NCI-H1105 treated with DMSO at 0.1 percent for 48 hours (cell line): ENCODE measurements at regions not wholly inside any gene's neighbourhood (a gene's known extent, or its start where the extent isn't known, plus 50 kb on each side); places are given as distances from the start of the nearest gene placed in this dataset.
"Not testable (repeated sequence)": the region's sequence is repeated elsewhere in the genome, so short reads cannot be mapped to it uniquely, and the experiment has no call there.

Experiments used
- DNase-seq: peaks from one replicate; lab custom pipeline; 2025; lab: John Stamatoyannopoulos, UW

GRCh38 chr16:18152832-18153231, 183.7 kb downstream of the NPIPA8 start:
- DNase-seq = not testable (repeated sequence)

- not testable (repeated sequence) for DNase-seq
These were observed 188.4 kb downstream of the NPIPA8 start for GRCh38 chr16:18148132-18148531.

GRCh38 chr16:18146601-18147142, 189.9 kb downstream of the NPIPA8 start:
- DNase-seq = not testable (repeated sequence)

- not testable (repeated sequence) for DNase-seq
These were observed 194.5 kb downstream of the NPIPA8 start for GRCh38 chr16:18142066-18142465.

DNA sequence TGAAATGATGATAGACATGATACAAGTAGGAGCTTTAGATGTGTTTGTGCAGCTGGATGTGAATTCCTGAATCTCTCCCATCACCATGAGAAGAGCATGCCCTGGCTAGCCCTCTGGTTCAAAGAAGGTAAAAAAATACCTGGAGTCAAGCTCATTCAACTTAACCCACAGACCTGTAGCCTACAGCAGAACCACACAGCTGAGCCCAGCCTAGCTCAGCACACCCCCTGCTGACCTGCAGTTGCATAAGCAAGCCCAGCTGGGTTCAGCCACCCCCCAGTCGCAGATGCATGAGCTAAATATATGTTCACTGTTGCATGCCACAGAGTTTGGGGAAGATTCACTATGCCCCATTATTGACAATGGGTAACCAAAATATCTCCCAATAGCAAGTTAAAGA, 200.2 kb downstream of the NPIPA8 start:
- not testable (repeated sequence) for DNase-seq

DNA sequence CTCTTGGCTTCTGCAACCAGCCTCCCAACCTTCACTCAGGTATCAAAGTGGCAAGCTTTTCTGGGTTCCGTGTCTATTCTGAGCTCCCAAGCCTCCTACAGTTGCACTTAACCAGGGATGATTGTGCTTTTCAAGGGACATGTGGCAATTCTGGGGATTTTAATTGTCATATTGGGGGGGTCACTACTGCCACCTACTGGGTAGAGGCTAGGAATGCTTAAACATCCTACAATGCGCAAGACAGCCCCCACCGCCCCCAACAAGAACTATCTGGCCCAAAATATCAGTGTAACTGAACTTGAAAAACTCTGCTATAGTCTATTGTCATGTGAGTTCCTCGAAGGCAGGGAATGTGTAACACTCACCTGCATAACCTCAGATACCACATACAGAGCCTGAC, 201.5 kb downstream of the NPIPA8 start:
- DNase-seq = not testable (repeated sequence)

- DNase-seq = not testable (repeated sequence)
These were observed 204.9 kb downstream of the NPIPA8 start for GRCh38 chr16:18131587-18131986.

DNA sequence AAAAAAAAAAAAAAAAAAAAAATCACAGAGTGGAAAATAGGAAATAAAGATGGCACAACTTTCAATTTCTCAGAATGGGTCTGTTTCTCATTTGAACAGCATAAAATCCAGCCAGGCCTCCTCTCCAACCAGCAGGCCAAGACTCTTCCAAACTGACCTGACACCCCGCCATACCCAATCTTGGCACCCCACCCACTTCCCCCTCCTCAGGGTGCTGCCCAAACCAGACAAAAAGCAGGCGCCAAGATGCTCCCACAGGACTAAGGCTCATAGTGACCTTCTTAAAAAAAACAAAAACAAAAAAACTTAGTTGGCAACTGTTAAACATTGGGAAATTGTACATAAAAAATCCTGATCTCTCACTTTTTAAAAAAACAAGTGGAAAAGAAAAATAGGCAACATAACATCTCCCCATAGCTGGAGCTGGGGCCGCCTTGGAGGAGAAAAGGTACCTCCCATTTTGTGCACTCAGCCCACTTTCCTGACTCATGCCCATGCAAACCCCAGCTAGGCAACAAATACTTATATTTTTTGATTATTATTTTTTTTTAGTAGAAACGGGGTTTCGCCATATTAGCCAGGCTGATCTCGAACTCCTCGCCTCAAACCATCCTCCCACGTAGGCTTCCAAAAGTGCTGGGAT, 205.9 kb downstream of the NPIPA8 start:
- DNase-seq = not testable (repeated sequence)

DNA sequence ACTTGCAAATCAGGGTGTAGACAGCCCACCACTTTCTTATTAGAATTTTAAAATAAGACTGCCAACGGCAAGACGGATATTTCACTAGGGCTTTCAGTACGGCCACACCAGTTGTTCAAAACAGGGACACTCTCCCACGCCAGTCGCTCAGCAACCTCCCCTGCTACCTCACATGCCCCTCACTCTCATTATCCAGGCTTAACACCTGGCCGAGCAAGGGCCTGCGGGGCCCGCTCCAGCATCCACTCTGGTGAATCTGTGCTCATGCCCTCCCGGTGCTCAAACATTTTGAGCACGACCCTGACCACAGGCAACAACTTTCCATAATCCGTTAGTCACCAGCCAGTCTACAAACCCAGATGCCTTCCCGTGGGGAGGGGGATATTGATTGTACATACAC, 209.5 kb downstream of the NPIPA8 start:
- not testable (repeated sequence) for DNase-seq

- DNase-seq = not testable (repeated sequence)
These were observed 217.4 kb downstream of the NPIPA8 start for GRCh38 chr16:18119092-18119491.

DNA sequence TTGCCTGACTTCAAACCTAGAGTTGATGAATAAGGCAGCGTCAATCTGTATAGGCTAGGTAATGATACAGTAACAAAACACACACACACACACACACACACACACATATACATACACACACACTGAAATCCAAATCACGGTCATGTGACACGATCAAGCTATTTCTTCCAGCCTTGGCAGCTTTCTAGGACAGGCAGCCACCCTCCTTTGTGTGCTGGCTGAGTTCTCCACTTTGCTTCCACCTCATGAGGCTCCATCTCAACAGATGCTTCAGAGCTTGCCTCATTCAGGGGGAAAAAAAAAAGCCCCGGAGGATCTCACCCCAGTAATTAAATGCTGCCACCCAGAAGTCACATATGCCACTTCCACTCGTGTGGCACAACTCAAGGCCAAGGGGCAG, 217.9 kb downstream of the NPIPA8 start:
- not testable (repeated sequence) for DNase-seq

DNA sequence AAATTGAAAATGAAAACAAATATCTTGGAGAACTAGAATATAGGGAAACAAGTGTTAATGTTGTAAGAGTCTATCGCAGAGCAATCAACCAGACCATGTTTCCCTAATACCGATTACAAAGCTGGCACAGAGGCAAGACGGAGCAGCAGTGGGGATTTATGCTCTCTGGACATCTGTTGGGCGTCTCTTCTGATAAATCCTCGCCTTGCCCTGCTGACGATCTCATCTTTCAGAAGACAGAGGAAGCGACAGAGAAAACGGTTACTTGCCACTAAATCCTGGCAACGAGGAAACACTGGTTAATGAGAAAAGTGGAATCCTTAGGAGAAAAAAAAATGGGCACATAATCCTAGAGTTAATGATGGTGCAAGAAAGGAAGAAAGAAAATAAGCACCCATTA, 218.5 kb downstream of the NPIPA8 start:
- DNase-seq = not testable (repeated sequence)

GRCh38 chr16:18104412-18104811, 232.1 kb downstream of the NPIPA8 start:
- DNase-seq = not testable (repeated sequence)

DNA sequence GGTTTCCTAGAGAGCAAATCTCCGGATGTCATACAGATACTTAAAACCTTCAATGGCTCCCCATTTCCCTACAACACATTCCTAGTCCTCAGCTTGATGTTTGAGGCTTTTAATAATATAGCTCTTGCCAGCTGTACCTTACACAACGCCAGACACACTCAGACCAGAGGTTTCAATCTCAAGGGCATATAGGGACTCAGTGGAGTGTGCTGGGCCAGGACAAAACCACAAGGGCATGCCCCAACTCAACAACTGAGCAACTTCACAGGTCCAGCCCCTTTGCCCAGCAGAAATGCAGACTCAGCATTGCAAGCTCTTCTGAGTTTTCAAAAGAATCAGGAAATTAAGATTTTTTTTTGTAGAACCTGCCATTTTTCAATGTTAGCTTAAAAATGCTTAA, 235.5 kb downstream of the NPIPA8 start:
- DNase-seq = not testable (repeated sequence)

- DNase-seq = not testable (repeated sequence)
These were observed 243.9 kb downstream of the NPIPA8 start for GRCh38 chr16:18092605-18093004.

- DNase-seq = not testable (repeated sequence)
These were observed 255.7 kb downstream of the NPIPA8 start for GRCh38 chr16:18080658-18081363.

GRCh38 chr16:18077910-18078309, 258.6 kb downstream of the NPIPA8 start:
- not testable (repeated sequence) for DNase-seq

DNA sequence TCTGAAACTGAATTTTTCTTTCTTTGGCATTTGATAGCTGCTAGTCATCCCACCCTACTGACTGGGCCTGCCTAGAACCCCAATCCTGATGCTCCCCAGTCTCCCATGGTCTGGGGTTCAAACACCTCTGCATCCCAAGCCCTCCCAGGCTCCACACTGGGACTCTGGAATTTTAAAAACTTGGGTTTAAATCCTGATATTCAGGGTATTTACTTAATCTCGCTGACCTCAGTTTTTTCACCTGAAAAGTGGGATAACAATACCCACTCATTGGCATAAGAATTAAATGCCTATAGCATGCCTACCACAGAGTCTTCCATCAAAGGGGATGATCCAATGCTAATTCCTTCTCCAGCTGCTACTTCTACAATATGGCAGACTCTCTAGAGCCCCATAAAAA, 264.4 kb downstream of the NPIPA8 start:
- no peak for DNase-seq

- DNase-seq = no peak
These were observed 266.9 kb downstream of the NPIPA8 start for GRCh38 chr16:18069683-18070082.

DNA sequence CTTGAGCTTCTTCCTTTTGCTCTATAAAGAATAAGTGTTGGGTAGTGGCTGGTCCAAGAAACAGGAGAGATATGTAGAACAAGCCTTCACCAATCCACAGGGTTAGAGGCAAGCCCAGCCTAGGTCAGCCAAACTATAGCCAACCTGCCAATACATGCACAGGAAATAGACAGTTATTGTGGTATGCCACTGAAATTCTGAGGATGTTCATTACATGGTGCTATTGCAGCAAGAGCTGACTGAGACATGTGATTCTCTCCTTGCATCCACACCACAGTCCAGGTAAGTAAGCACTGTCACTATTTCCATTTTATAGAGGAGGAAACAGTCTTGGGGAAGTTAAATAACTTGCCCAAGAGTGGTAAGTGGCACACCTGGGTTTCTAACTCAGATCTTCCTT, 268.1 kb downstream of the NPIPA8 start:
- no peak for DNase-seq

- DNase-seq = no peak
These were observed 273.8 kb downstream of the NPIPA8 start for GRCh38 chr16:18062713-18063112.

DNA sequence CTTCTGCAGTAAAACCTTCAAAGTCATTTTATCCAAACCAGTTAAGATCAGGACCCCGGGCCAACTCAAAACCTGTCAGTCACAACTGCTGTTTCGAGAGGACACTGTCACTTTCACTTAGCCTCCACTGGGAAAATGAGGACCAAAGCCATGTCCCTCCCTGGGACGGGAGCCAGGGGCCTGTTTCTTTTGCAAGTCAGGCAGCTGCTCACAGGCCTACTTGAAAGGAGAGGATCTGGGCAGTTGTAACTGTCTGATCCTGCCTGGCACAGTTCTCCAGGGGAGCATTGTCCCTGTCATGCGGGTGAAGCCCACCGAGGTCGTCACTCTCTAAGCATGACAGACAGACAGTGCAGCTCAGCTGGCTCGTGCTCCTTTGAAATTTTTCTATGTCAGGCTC, 276.2 kb downstream of the NPIPA8 start:
- no peak for DNase-seq

- DNase-seq = no peak
These were observed 277.0 kb downstream of the NPIPA8 start for GRCh38 chr16:18059577-18059976.
